ENCODE measurements at regions not wholly inside any gene's neighbourhood (a gene's known extent, or its start where the extent isn't known, plus 50 kb on each side); places are given as distances from the start of the nearest gene placed in this dataset.
"Not testable (repeated sequence)": the region's sequence is repeated elsewhere in the genome, so short reads cannot be mapped to it uniquely, and the experiment has no call there.

- no peak for DNase-seq
Measured at GRCh38 chr3:66863205-66864111, 134.6 kb upstream of the KBTBD8 start.

GRCh38 chr3:66884659-66885058 is 113.4 kb upstream of the KBTBD8 start:
- no peak for DNase-seq

- DNase-seq, result no peak
Measured at GRCh38 chr3:66885326-66886000, 112.6 kb upstream of the KBTBD8 start.

- DNase-seq, result no peak
Measured at GRCh38 chr3:66889750-66890494, 108.2 kb upstream of the KBTBD8 start.

GRCh38 chr3:66898155-66898554 is 100.0 kb upstream of the KBTBD8 start:
- DNase-seq, result no peak

- no peak for DNase-seq
Measured at GRCh38 chr3:66904336-66904735, 93.8 kb upstream of the KBTBD8 start.

- no peak for DNase-seq
Measured at GRCh38 chr3:66904831-66905493, 93.1 kb upstream of the KBTBD8 start.

- no peak for DNase-seq
Measured at GRCh38 chr3:66907136-66907535, 91.0 kb upstream of the KBTBD8 start.

- DNase-seq, result no peak
Measured at GRCh38 chr3:66910266-66911055, 87.6 kb upstream of the KBTBD8 start.

- DNase-seq, result no peak
Measured at GRCh38 chr3:66912306-66912705, 85.8 kb upstream of the KBTBD8 start.

GRCh38 chr3:66922058-66922457 is 76.0 kb upstream of the KBTBD8 start:
- no peak for DNase-seq

- DNase-seq, result no peak
Measured at GRCh38 chr3:66923969-66924368, 74.1 kb upstream of the KBTBD8 start.

- DNase-seq, result no peak
Measured at GRCh38 chr3:66928252-66928651, 69.9 kb upstream of the KBTBD8 start.

- DNase-seq, result no peak
Measured at GRCh38 chr3:66931291-66931690, 66.8 kb upstream of the KBTBD8 start.

- no peak for DNase-seq
Measured at GRCh38 chr3:66931699-66932098, 66.4 kb upstream of the KBTBD8 start.

GRCh38 chr3:66933233-66933632 is 64.9 kb upstream of the KBTBD8 start:
- no peak for DNase-seq

- no peak for DNase-seq
Measured at GRCh38 chr3:66934041-66934440, 64.1 kb upstream of the KBTBD8 start.

- no peak for DNase-seq
Measured at GRCh38 chr3:66934725-66935124, 63.4 kb upstream of the KBTBD8 start.

GRCh38 chr3:66937041-66937440 is 61.1 kb upstream of the KBTBD8 start:
- not testable (repeated sequence) for DNase-seq

GRCh38 chr3:66938338-66938963 is 59.7 kb upstream of the KBTBD8 start:
- DNase-seq, result no peak

GRCh38 chr3:66948041-66948440 is 50.1 kb upstream of the KBTBD8 start:
- no peak for DNase-seq

Data from cerebellar nuclear complex (tissue), 1 donor.